KMS-11 (cell line): ENCODE measurements at regions not wholly inside any gene's neighbourhood (a gene's known extent, or its start where the extent isn't known, plus 50 kb on each side); places are given as distances from the start of the nearest gene placed in this dataset.

Source experiments
- H2AFZ ChIP-seq: fragments of 200-600 bp; sonication (generic); 2 replicates; pipeline ENCODE4 v1.6.1; 2016; ENCODE audit warnings: antibody characterized with exemption, mixed run types, low read depth
- H3K27ac ChIP-seq: fragments of 200-600 bp; sonication (generic); 2 replicates; pipeline ENCODE4 v1.6.1; 2016; ENCODE audit warnings: mild to moderate bottlenecking, mixed run types
- H3K27me3 ChIP-seq: fragments of 200-600 bp; sonication (generic); 2 replicates; pipeline ENCODE4 v1.6.1; 2017; ENCODE audit warnings: mild to moderate bottlenecking, low read depth, mixed run types, moderate library complexity; ENCODE audit not compliant: insufficient read depth
- H3K36me3 ChIP-seq: fragments of 200-600 bp; sonication (generic); 2 replicates; pipeline ENCODE4 v1.6.1; 2017; ENCODE audit warnings: mild to moderate bottlenecking, mixed run types; ENCODE audit not compliant: insufficient read depth
- H3K4me1 ChIP-seq: fragments of 200-600 bp; sonication (generic); 2 replicates; pipeline ENCODE4 v1.6.1; 2016; ENCODE audit warnings: mild to moderate bottlenecking, low read depth, mixed run types; ENCODE audit not compliant: poor library complexity, severe bottlenecking
- H3K4me2 ChIP-seq: fragments of 200-600 bp; sonication (generic); 2 replicates; pipeline ENCODE4 v1.7.0; 2016; ENCODE audit warnings: mild to moderate bottlenecking, mixed run types
- H3K4me3 ChIP-seq: fragments of 200-600 bp; sonication (generic); IDR thresholded peaks from 2 replicates; pipeline ENCODE4 v1.6.1; 2017; ENCODE audit warnings: low read depth, low read length, mixed read lengths; ENCODE audit not compliant: insufficient read depth
- H3K79me2 ChIP-seq: fragments of 200-600 bp; sonication (generic); 2 replicates; pipeline ENCODE4 v1.6.1; 2016; ENCODE audit warnings: low read depth, mixed run types; ENCODE audit not compliant: insufficient read depth
- H3K9ac ChIP-seq: fragments of 200-600 bp; sonication (generic); 2 replicates; pipeline ENCODE4 v1.6.1; 2016; ENCODE audit warnings: mild to moderate bottlenecking, mixed run types
- H4K20me1 ChIP-seq: fragments of 200-600 bp; sonication (generic); 2 replicates; pipeline ENCODE4 v1.6.1; 2016; ENCODE audit warnings: mild to moderate bottlenecking, mixed run types; ENCODE audit not compliant: insufficient read depth
- CTCF ChIP-seq: fragments of 200-600 bp; sonication (generic); conservative IDR thresholded peaks from 2 replicates; pipeline ENCODE4 v1.6.1; 2017; ENCODE audit warnings: low read depth, mild to moderate bottlenecking, antibody characterized with exemption, low read length, moderate library complexity, mixed read lengths

GRCh38 chr4:36722986-36723385 lies 441.6 kb downstream of the DTHD1 start:
- H3K27me3 ChIP-seq: no peaks in the 10 kb centered on the region
- no peak overlapping the region for H3K4me3 ChIP-seq
- no peak for TF ChIP-seq CTCF
- no peaks in the 10 kb centered on the region for H4K20me1 ChIP-seq
- H3K36me3 ChIP-seq: no peaks in the 10 kb centered on the region
- H3K4me1 ChIP-seq: no peaks in the 10 kb centered on the region
- H2AFZ ChIP-seq: no peak overlapping the region
- H3K27ac ChIP-seq: no peak overlapping the region
- no peak overlapping the region for H3K9ac ChIP-seq
- H3K4me2 ChIP-seq: no peak overlapping the region
- no peaks in the 10 kb centered on the region for H3K79me2 ChIP-seq

- H3K4me1 ChIP-seq: no peaks in the 10 kb centered on the region
- H2AFZ ChIP-seq: no peak overlapping the region
- no peaks in the 10 kb centered on the region for H4K20me1 ChIP-seq
- H3K9ac ChIP-seq: no peak overlapping the region
- no peaks in the 10 kb centered on the region for H3K79me2 ChIP-seq
- H3K4me2 ChIP-seq: no peak overlapping the region
- no peak overlapping the region for H3K27ac ChIP-seq
- no peaks in the 10 kb centered on the region for H3K36me3 ChIP-seq
- no peak overlapping the region for H3K4me3 ChIP-seq
- H3K27me3 ChIP-seq: no peaks in the 10 kb centered on the region
- TF ChIP-seq CTCF: no peak
These were observed 452.9 kb downstream of the DTHD1 start for GRCh38 chr4:36734334-36734733.

GRCh38 chr4:36737691-36738090 lies 456.3 kb downstream of the DTHD1 start:
- Histone ChIP-seq H3K9ac (no peak overlapping the region), H2AFZ (no peak overlapping the region), H3K4me2 (no peak overlapping the region), H3K79me2 (no peaks in the 10 kb centered on the region), H3K4me3 (no peak overlapping the region), H4K20me1 (no peaks in the 10 kb centered on the region), H3K4me1 (no peaks in the 10 kb centered on the region), H3K27me3 (no peaks in the 10 kb centered on the region), H3K36me3 (no peaks in the 10 kb centered on the region), H3K27ac (no peak overlapping the region)
- no peak for TF ChIP-seq CTCF

- Histone ChIP-seq H3K4me2 (no peak overlapping the region), H3K27me3 (no peaks in the 10 kb centered on the region), H4K20me1 (no peaks in the 10 kb centered on the region), H3K79me2 (no peaks in the 10 kb centered on the region), H3K4me3 (no peak overlapping the region), H3K4me1 (no peaks in the 10 kb centered on the region), H3K36me3 (no peaks in the 10 kb centered on the region), H2AFZ (no peak overlapping the region), H3K9ac (no peak overlapping the region), H3K27ac (no peak overlapping the region)
- TF ChIP-seq CTCF: no peak
These were observed 459.4 kb downstream of the DTHD1 start for GRCh38 chr4:36740796-36741310.
